ENCODE measurements at regions not wholly inside any gene's neighbourhood (a gene's known extent, or its start where the extent isn't known, plus 50 kb on each side); places are given as distances from the start of the nearest gene placed in this dataset.
"Not testable (repeated sequence)": the region's sequence is repeated elsewhere in the genome, so short reads cannot be mapped to it uniquely, and the experiment has no call there.

DNA sequence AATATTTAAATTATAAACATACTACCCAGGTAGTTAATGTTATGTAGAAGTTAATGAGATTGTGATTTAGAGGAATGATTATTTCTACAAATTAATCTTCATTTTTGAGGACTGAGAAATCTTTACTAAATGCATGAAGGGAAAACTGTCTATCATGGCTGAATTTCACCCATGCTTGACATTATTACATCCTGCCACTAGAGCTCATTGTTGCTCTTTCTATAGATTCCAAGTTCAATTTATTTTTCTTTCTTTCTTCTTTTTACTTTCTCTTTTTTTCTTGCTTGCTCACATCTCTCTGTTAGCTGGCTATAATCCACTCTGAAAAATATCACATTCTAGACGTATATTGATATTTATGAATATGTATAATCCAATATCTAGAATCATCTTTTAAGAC is 505.0 kb upstream of the KLHL1 start:
- no peak for DNase-seq

DNA sequence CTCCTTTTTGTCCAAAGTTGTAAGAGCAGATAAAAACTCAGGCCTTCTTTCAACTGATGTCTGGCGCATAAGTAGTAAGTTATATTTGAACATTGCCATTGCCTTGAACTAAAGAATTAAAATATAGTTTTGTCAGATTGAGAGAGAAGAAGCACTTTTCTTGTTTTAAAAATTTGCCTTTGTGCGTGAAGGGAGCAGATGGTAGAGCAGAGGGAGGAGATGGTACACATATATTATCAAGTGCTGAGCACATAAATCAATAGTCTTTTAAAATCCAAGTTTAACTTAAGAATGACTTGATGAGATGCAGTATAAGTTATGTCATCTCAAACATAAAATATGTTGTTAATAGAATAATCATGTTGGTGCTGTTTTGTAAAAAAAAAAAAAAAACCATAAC is 504.6 kb upstream of the KLHL1 start:
- DNase-seq, result no peak

DNA sequence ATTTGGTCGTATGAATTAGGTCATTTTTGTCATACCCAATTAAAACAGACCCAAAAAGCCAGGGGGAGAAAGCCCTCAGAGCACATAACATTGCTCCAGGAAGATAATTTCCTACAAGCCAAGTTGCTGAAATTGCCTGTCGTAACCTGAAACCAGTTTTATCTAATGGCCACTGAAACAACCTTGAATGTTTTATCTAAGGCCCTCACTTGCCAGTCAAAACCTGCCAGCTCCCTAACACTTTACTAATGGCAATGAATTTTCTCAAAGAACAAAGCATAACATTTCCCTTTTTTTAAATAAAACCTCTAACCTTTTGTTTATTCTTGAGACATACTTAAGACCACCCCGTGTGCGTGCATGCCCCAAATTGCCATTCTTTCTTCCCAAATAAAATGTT is 496.2 kb upstream of the KLHL1 start:
- DNase-seq, result no peak

DNA sequence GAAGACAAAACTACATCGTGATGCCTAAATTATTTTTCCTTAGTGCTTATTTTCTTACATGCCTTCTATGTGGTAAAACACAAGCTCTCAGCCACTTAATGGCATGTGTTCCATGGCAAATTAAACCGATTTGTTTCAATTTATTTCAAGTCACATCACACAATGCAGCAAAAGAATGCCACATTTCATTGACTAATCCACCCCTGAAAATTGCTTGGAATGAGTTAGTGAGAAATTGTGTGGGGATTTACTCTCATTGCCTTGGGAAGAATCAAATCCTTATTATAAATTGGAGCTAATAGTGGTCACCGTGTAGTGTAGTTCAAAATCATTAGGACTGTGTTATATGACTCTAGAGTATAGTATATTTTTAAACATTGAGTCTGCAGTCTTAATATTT is 485.5 kb upstream of the KLHL1 start:
- no peak for DNase-seq

DNA sequence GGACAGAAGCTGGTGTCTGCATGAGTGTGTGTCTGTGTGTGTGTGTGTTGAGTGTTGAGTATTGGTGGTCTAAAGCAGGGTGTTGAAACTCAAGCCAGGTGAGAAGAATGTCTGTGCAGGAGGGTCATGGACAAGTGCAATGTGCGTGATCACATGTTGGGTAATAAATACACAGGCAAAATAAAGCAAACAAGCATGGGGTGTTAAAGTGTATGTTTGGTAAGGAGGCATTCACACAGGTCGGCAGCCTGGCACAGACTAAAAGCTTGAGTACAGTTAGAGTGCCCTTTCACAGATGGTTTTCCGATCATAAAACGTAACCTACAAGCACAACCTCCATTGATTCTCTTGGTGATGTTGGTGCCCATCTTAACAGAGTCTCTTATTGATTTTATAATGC is 476.9 kb upstream of the KLHL1 start:
- no peak for DNase-seq

DNA sequence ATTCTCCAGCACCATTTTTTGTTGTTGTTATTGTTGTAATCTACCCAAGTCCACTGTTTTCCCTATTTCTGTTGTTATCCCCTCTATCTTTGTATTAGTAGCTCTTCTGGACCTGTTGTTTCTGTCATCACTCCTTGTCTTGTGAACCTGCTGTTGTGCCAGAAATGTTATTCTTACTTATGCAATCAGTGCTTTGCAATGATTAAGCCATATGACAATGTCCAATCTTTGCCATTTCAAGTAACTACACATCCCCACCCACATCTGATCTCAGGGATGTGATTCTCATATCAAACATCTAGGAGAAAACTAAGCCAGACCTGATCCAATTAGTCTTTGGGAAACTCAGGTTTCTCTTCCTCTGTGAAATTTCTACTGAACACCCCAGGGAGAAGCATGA is 472.6 kb upstream of the KLHL1 start:
- DNase-seq, result no peak

DNA sequence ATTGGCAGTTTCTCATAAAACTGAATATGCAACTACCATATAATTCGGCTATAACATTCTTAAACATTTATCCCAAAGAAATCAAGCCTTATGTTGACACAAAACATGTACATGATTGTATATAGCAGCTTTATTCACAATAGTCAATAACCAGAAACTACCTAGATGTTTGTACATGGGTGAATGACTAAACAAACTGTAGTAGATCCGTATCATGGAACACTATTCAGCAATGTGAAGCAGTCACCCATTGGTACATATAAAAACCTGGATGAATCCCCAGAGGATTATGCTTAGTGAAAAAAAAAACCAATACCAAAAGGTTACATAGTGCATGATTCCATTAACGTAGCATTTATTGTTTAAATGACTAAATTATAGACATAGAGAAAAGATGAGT is 471.7 kb upstream of the KLHL1 start:
- DNase-seq, result no peak

DNA sequence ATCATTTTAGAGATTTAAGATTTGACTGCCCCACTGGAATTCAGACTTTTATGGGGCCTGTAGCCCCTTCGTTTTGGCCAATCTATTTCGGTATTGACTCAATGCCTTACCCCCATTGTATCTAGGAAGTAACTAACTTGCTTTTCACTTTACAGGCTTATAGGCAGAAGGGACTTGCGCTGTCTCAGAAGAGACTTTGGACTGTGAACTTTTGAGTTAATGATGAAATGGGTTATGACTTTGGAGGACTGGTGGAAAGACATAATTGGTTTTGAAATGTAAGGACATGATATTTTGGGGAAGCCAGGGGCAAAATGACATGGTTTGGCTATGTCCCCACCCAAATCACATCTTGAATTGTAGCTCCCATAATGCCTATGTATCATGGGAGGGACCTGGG is 463.0 kb upstream of the KLHL1 start:
- DNase-seq, result no peak

DNA sequence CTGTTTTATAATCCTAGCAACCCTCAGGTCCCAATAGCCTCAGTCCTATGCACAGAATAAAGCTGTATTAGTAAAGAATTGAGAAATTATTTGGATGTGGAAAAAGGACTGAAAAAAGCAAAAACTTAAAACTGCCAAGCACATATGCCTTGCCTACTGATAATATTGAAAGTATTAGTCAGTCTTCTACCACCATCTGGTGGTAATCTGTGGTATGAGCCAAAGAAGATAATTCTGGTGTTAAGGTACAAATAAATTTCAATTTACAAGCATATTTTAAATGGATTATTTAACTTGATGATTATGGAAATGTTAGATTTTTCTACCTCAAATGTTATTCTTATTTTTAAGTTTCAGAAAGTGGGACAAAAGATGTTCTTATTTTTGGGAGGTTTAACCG is 460.3 kb upstream of the KLHL1 start:
- DNase-seq, result no peak

DNA sequence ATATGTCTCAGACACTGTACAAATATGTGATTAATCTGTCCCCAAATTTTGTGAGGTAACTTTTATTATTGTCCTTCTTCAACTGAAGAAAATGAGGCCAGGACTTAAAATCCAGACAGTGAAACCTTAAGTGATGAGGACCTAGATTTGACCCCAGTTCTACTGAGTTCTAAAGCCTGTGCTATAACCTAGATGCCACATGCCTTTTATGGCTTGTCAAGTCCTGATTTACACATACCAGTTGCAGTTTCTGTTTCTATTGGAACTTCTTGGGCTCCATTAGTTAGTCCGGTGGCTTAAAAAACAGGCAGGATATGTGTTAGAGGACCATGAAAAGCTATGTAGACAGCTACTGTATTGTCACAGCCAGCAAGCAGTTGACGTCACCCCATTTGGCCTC is 436.5 kb upstream of the KLHL1 start:
- no peak for DNase-seq

DNA sequence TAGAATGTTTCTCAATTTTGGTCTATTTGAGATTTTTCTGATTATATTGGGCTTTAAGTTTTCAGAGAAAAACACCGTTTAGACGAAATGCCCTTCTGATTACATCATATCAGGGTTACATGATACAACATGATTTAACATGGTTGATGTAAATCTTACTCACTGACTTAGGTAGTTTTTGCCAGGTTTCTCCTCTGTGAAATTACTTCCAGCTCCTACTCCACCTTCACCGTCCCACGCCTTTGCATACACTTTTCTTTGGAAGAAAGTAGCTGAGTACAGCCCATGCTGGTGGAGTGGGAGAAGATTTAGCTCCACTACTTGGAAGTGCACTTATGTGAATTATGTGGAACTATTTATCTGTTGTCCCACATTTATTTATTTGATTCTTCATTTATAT is 433.2 kb upstream of the KLHL1 start:
- DNase-seq, result no peak

DNA sequence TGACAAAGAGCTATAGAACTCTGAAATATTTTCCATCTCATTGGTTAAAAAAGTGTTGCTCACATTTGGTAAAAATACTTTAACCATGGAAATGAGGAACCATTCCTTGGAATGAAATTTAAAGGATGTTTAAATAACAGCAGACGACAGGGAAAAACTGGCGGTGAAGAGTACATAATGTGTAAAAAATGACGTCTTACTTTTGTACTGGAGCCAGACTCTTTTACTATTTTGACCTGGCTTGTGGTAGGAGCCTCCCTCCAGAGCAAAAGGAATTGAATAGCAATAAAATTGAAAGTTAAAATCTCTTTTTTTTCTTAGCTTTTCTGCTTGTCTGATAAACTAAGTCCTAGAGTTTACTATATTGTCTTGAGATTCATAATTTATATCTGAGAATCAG is 426.2 kb upstream of the KLHL1 start:
- no peak for DNase-seq

DNA sequence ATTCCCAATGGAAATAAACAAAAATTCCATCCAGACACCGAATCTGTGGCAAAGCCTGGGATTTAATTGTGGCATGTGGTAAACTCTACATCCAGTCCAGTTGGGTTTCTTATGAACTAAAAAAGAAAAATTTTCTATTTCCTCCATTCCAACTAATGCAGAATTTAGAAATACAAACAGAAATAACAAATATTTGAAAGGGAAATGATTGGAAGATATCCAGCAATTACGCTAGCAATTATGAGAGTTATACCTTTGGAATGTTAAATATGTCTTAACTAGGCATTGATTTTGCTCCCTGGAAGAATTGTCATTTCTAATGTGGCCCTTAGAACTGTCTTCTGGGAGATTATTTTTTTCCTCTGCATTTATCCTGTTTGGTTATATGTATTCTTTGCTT is 421.4 kb upstream of the KLHL1 start:
- DNase-seq, result no peak

DNA sequence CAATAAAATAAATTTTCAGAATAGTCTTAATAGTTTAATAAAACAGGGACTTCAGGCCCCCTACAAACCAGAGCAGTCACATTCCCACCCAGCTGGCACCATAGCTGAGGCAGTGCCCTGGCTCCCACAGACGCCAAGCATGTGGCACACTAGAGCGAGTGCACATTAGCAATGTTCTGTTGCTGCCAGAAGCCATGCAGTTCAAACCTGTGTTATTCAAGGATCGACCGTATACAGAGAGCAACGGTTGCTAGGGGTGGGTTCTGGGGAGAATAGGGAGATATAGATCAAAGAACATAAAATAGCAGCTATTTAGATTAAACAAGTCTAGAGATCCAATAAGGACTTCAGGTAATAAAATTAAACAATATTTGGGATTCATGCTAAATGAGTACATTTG is 419.3 kb upstream of the KLHL1 start:
- DNase-seq, result no peak

DNA sequence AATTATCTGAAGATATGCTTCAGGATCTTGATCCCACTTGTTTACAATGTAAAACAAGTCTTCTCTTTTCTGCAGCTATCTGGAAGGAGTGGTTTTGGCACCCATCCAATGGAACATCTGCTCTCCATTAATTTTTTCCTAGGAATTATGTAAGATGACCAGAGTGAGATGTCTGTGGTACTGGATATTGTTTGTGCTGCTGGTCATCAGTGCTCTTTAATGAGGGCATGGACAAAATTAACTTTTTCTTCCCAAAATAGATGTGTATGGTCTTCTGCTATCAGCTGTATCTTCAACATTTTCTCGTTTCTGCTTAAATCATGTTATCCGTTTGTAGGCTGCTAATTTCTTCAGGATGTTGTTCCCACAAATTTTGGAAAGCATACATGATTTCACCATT is 415.4 kb upstream of the KLHL1 start:
- DNase-seq, result no peak

DNA sequence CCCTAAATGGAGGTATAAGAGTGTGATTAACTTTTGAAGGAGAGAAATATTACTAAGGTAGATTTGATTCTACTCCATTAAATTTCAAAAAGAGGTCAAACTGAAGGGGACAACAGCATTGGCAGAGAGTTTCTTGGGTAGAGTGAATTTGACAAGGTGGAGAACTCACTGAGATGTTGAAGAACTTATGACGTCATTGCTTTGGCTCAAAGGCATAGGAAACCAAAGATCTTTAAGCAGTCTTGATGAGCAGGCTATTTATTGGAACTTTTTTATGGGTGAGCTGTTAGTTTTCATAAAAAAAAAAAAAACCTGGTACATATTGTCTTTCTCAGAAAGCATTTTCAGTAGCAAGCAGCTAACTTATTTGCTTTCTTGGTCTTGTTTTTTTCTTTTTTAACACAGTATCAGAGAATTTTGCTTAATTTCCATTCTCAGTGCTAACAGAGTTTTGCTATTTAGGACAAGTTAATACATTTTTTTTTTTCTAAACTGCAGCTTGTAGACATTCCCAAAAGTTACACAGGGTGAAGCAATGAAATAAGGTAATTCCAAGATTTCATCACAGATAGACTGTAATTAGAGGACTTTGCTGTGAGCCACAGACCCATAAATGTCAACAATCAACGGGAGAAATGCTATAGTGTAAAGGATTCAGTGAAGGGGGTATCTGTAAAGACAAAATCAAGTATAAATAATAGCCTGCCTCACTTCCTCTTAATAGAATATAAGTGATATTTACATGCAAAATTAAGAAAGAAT is 412.2 kb upstream of the KLHL1 start:
- no peak for DNase-seq

DNA sequence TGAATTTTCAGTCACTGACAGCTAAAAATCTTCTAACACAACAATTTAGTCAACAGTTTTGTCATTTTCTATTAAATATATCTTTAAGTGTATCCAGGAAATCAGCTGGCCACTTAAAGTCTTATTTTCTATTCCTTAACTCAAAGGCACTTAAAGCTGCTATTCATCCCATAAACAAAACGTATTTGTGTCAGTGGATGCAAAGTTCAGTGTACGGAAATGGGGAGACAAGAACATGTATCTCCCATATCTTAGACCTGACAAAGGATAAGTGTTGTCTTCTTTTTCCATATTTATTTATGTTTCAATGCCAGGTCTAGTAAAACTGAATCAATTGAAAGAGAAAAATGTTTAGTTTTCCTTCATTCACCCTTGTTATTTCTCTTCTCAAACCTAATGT is 409.8 kb upstream of the KLHL1 start:
- DNase-seq, result no peak

DNA sequence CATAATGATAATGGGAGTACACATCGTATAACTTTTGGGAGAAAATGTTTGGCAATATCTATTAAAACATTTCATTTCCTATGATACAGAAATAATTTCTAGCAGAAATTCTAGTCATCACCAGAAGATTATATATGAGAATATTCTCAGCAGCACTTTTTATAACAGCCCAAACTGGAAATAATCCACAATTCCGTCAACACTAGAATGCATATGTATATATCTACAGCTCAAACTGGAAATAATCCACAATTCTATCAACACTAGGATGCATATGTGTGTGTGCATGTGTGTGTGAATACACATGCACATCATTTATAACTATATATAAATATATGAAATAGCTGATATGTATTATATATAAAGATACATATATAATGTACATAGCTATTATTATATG is 408.0 kb upstream of the KLHL1 start:
- DNase-seq, result no peak

DNA sequence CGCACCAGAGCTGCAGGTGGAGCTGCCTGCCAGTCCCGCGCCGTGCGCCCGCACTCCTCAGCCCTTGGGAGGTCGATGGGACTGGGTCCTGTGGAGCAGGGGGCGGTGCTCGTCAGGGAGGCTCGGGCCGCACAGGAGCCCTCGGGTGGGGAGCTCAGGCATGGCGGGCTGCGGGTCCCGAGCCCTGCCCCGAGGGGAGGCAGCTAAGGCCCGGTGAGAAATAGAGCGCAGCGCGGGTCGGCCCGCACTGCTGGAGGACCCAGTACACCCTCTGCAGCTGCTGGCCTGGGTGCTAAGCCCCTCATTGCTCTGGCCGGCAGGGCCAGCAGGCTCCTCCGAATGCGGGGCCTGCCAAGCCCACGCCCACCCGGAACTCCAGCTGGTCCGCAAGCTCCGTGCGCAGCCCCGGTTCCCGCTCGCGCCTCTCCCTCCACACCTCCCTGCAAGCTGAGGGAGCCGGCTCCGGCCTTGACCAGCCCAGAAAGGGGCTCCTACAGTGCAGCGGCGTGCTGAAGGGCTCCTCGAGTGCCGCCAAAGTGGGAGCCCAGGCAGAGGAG is 403.7 kb upstream of the KLHL1 start:
- DNase-seq, result not testable (repeated sequence)

DNA sequence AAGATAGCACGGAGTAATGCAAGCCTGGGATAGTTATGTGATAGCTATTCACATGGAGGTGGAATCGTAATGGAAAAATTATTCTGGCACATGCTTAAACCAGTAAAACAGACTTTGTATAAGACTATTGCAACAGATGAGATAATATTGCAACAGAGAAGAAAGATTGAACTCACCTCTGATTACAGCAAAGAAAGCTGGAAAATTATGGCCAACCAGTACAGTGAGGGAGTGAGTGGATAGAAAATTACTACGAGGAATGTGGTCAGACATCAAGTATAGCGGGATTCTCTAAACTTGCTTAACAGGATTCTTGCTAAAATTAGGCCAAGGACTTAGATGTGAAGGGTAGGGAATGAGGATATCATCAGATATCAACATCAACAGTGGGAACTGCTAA is 397.6 kb upstream of the KLHL1 start:
- DNase-seq, result no peak

DNA sequence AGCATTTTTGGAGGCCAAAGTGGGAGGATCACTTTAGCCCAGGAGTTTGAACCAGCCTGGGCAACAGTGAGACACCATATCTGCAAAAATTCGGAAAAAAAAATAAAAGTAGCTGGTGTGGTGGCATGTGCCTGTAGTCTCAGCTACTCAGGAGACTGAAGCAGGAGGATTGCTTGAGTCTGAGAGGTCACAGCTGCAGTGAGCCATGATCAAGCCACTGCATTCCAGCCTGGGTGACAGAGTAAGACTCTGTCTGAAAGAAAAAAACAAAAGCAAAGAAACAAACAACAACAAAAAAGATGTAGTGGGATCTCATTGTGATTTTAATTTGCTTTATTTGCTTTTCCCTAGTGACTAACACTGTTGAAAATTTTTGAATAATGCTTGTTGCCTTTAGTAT is 394.7 kb upstream of the KLHL1 start:
- DNase-seq, result no peak

DNA sequence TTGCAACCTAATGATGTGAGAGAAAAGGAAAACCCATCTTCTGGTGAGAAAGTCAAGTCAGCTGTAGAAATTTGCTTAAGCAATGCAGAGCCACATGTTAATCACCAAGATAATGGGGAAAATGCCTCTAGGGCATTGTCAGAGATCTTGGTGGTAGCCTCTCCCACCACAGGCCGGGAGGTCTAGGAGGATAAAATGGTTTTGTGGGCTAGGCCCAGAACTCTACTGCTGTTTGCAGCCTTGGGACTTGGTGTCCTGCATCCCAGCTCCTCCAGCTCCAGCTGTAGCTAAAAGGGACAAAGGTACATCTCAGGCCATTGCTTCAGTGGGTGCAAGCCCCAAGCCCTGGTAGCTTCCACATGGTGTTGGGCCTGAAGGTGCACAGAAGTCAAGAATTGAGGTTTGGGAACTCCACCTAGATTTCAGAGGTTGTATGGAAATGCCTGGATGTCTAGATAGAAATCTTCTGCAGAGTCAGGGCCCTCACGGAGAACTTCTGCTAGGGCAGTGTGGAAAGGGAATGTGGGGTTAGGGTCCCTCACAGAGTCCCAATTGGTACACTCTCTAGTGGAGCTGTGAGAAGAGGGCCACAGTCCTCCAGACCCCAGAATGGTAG is 382.2 kb upstream of the KLHL1 start:
- DNase-seq, result no peak

DNA sequence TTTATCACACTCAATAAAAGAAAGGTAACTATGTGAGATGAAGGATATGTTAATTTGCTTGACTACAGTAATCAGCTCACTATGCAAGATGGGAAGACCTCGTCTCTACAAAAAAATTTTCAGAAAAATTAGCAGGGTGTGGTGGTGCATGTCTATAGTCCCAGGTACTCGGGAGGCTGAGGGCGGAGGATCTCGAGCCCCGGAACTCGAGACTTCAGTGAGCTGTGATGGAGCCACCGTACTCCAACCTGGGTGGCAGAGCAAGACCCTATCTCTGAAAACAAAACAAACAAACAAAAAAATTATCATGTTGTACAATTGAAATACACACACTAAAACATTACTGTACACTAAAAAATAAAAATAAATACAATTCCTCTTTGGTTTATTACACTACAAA is 376.7 kb upstream of the KLHL1 start:
- no peak for DNase-seq

DNA sequence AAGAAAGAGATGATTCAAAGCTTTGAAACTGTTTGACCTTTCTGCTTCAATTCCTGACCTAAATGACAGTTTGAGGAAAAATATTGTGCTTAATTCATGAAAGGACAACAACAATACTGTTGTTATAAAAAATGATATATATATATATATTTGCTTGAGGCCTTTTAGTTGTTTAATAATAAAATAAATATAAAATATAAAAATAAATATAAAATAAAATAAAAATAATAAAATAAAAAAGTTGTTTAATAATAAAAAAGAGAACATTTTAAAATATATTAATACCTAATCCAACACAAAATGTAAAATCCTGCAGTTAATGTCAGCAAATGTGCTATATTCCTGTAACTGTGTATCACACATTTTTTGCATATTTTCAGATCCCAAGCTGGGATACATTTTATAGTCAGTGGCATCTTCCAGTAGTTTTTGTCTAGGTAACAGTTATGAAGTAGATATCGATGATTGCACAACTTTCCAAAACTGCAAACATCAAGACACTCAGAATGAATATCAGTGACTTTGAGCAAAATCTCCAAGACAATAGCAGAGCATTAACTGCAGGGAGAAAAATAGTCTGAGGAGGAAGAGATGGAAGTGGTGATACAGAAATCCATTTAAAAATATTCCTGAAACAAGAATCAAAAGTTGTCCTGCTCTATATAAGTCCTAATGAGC is 375.5 kb upstream of the KLHL1 start:
- no peak for DNase-seq
